ENCODE measurements at regions not wholly inside any gene's neighbourhood (a gene's known extent, or its start where the extent isn't known, plus 50 kb on each side); places are given as distances from the start of the nearest gene placed in this dataset.

GRCh38 chr13:59342400-59342799, 821.3 kb downstream of the DIAPH3 start:
- TF ChIP-seq CTCF (IDR thresholded peaks at IDR 0.05) (no peak), RCOR1 (IDR thresholded peaks at IDR 0.05; ENCODE audit: low read length) (no peak), REST (IDR thresholded peaks at IDR 0.05; ENCODE audit: low read depth, low read length) (no peak), CHD2 (IDR thresholded peaks at IDR 0.05; ENCODE audit: low read length, partially characterized antibody) (no peak)
